ENCODE measurements at regions not wholly inside any gene's neighbourhood (a gene's known extent, or its start where the extent isn't known, plus 50 kb on each side); places are given as distances from the start of the nearest gene placed in this dataset.
"Not testable (repeated sequence)": the region's sequence is repeated elsewhere in the genome, so short reads cannot be mapped to it uniquely, and the experiment has no call there.

DNA sequence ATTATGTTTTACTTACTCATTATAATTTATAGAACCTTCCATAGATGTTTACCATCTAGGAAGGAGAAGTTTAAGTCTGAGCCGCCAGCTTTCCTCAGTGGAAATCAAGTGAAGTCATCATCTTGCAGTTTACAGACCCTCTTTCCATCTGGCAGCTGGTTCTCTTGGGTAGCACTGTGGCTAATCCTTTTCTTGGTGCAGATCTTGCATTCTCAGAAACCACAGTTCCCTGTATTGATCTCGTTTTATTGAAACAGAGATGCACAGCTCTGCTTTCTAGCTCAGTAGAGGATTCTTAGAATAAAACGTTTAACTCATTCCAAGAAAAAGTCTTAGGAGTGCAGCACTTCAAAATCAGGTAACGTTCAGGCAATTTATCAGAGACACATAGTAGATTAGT, 1154.7 kb downstream of the FOXD4L5 start:
- not testable (repeated sequence) for DNase-seq (ENCODE audit: low read depth)

DNA sequence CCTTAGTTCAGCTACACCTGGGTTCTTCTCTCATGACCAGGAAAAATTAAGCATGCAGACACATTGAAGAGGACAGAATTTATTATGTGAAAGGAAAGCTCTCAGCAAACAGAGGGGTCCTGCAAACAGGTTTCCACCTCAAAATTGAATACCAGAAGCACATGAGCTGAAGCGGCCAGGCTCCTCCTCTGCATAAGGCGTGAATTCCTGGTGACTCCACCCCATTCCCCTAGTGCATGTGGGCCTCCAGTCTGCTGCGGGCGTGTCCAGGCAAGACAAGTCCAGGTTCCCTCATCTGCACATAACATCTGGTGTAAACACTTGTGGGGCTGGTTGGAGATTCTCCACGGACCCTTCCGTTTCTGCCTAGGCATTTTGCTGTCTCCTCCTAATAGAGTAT, 1156.4 kb downstream of the FOXD4L5 start:
- DNase-seq (ENCODE audit: low read depth) = no peak

GRCh38 chr9:64121602-64122001, 1163.4 kb downstream of the FOXD4L5 start:
- DNase-seq (ENCODE audit: low read depth) = not testable (repeated sequence)

DNA sequence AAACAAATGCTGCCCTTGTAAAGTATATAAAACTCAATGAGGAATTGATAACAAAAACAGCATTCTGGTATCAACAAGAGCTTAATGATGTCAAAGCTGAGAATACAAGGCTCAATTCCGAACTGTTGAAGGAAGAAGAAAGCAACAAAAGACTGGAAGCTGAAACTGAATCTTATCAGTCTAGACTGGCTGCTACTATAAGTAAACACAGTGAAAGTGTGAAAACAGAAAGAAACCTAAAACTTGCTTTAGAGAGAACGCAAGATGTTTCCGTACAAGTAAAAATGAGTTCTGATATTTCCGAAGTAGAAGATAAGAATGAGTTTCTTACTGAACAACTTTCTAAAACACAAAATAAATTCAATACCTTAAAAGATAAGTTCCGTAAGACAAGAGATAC, 1167.7 kb downstream of the FOXD4L5 start:
- not testable (repeated sequence) for DNase-seq (ENCODE audit: low read depth)

GRCh38 chr9:64107867-64108266, 1177.1 kb downstream of the FOXD4L5 start:
- not testable (repeated sequence) for DNase-seq (ENCODE audit: low read depth)

DNA sequence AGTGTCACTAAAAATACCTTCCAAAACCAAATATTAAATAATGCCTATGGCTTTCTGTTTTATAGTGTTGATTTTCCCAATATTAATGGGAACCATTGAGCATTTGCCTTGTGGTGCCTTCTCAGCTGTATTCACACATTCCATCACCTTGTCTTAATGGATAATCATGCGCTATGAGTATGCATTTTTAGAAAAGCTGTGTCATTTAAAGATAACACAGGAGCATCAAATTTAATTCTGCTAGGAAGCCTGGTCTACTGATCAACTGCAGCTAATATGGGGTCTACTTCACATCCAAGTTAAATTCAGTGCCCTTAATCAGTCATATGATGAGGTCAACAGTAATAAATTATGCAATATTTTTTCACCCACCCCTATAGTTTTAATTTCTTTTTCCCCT, 1177.8 kb downstream of the FOXD4L5 start:
- DNase-seq (ENCODE audit: low read depth) = not testable (repeated sequence)

DNA sequence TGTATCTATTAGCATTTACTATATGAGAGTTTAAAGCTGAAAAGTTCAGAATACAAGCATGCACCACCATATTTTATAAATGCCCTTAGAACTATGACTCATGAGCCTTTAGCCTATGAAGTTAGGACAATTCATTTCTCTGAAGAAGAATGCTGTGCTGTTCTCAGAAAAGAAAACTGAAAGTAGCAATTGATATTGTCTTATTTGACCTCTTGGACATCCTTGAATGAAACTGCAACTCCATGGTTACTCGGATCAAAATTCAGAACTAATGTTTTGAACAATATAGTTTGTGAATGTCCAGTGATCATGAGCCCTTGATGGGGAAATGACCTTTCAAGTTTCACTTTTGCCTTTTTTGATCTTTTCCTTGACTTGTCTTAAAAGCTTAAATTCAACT, 1179.8 kb downstream of the FOXD4L5 start:
- not testable (repeated sequence) for DNase-seq (ENCODE audit: low read depth)

DNA sequence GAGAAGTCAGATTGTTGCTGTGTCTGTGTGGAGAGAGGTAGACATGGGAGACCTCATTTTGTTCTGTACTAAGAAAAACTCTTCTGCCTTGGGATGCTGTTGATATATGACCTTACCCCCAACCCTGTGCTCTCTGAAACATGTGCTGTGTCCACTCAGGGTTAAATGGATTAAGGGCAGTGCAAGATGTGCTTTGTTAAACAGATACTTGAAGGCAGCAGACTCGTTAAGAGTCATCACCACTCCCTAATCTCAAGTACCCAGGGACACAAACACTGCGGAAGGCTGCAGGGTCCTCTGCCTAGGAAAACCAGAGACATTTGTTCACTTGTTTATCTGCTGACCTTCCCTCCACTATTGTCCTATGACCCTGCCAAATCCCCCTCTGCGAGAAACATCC, 1183.5 kb downstream of the FOXD4L5 start:
- DNase-seq (ENCODE audit: low read depth) = not testable (repeated sequence)

GRCh38 chr9:64100571-64101155, 1184.3 kb downstream of the FOXD4L5 start:
- not testable (repeated sequence) for DNase-seq (ENCODE audit: low read depth)

- DNase-seq (ENCODE audit: low read depth) = not testable (repeated sequence)
These were observed 1199.0 kb downstream of the FOXD4L5 start for GRCh38 chr9:64085998-64086397.

DNA sequence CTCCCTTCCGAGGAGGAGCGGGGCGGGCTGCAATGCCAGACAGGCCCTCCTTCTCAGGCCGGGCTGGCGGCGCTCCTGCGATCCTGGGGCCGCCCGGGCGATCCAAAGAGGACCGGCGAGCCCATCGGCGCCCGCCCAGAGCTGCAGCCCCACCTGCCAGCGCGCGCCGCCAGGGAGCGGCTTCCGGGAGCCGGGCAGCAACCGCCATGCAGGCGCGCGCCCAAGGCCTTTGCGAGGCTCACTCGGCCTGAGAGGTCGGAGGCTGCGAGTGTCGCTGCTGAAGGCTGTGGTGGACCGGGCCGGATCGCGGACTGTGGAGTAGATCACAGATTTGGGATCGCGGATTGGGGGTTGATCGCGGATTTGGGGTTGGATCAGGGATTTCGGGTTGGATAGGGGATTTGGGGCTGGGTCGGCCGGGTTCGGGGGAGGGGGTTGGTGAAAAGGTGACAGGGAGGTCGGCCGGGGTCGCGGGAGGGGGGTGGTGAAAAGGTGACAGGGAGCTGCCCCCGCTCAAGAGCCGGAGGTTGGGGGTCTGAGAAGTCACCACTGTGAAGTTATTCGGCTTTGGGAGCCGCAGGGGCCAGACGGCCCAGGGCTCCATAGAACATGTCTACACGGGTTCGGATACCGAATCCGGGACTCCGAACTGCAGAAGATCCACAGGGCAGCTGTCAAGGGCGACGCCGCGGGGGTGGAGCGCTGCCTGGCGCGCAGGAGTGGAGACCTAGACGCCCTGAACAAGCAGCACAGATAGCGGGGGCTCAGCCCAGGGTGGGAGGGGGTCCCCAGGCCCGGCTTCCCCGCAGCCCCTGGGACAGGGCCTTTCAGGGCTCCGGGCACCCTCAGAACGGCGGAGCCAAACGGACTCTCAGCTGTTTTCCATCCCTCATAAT, 1213.4 kb downstream of the FOXD4L5 start:
- peak; percentile 63 for DNase-seq (ENCODE audit: low read depth)

- DNase-seq (ENCODE audit: low read depth) = peak; percentile 6
These were observed 1214.2 kb downstream of the FOXD4L5 start for GRCh38 chr9:64070611-64071357.

- peak; percentile 26 for DNase-seq (ENCODE audit: low read depth)
These were observed 1214.9 kb downstream of the FOXD4L5 start for GRCh38 chr9:64070083-64070482.

- DNase-seq (ENCODE audit: low read depth) = peak; percentile 2
These were observed 1218.2 kb downstream of the FOXD4L5 start for GRCh38 chr9:64066736-64067368.

DNA sequence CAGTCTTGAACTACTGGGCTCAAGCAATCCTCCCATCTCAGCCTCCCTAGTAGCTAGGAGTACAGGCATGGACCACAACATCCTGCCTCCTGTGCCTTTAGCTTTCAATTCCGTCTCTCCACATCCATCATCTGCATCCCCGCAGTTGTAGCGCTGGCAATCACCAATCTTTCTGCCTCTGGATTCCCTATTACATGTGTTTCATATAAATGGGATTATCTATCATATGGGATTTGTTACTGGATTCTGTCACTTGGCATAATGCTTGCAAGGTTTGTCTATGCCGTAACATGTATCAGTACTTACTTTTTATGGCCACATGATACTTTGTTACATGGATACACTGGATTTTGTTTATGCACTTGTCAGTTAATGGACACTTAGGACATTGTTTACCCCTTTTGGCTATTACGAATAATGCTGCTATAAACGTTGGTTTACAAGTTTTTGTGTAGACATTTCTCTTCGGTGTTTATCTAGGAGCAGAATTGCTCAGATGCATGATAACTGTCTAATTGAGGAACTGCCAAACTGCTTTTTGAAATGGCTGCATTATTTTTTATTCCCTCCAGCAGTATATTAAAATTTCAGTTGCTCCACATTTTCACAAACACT, 1223.9 kb downstream of the FOXD4L5 start:
- no peak for DNase-seq (ENCODE audit: low read depth)

GRCh38 chr9:64058070-64058469, 1226.9 kb downstream of the FOXD4L5 start:
- not testable (repeated sequence) for DNase-seq (ENCODE audit: low read depth)

DNA sequence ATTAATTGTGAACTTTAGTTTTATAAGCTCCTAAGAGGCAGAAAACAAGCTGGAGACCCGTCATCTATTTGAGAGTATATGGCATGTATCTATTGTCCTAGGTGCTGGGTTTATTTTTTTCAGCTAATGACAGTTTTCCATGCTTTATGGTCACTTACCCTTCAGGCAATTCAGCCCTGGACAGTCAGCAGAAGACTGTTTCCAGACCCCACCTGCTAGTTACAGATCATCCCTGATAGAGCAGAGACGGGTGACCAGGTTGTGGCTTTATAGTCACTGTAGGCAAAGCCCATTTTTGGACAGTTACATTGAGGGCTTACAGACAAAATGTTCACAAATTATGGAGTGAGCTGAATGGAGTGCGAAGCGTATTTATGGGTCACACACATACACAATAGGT, 1227.5 kb downstream of the FOXD4L5 start:
- DNase-seq (ENCODE audit: low read depth) = no peak

- not testable (repeated sequence) for DNase-seq (ENCODE audit: low read depth)
These were observed 1256.1 kb downstream of the FOXD4L5 start for GRCh38 chr9:64028925-64029324.

DNA sequence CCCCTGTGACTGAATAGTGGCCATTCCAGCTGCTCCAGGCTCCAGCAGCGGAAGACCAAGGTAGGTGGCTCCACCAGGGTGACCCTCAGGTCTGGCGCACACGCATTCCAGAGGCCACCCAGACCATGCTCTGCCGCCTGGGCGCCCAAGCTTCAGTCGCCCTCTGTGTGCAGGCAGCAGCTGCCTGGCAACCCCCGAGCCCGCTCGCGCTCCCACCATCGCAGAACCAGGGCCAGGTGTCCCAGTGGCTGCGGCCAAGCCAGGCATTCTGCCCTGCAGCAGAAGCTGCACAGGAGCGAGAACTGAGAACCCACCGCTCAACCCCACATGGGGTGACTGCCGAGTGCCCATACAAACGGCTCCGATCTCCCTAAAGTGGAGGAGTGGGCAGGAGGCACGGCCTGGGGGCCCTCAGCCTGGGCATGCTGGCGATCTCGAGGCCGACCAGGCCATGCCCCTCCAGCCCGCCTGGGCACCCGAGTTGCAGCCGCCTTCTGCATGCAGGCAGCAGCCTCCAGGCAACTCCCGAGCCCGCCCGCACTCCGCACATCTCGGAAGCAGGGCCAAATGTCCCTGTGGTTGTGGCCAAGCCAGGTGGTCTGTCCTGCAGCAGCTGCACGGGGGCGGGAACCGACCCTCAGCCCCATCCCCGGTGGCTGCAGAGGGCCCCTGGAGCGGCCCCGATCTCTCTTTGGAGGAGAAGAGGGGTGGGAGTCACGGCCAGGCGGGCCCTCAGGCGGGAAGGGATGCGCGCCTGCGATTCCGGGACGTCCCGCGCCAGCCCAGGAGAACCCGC, 1264.1 kb downstream of the FOXD4L5 start:
- DNase-seq (ENCODE audit: low read depth) = not testable (repeated sequence)

DNA sequence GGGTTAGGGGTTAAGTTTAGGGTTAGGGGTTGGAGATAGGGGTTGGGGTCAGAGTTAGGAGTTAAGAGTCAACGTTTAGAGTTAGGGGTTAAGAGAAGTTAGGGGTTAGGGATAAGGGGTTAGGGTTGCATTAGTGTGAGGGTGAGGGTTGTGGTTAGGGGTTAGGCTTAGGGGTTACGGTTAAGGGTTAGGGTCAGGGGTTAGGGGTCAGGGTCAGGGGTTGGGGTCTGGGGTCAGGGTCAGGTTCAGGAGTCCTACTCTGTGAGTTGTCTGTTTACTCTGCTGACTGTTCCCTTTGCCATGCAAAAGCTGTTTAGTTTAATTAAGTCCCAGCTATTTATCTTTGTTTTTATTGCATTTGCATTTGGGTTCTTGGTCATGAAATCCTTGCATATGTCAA, 1267.3 kb downstream of the FOXD4L5 start:
- DNase-seq (ENCODE audit: low read depth) = not testable (repeated sequence)
